ENCODE measurements at regions not wholly inside any gene's neighbourhood (a gene's known extent, or its start where the extent isn't known, plus 50 kb on each side); places are given as distances from the start of the nearest gene placed in this dataset.

GRCh38 chr2:120516679-120517314 lies 170.9 kb downstream of the INHBB start:
- Histone ChIP-seq H3K4me1 (ENCODE audit: insufficient read depth, low read length, severe bottlenecking) (no peaks in the 10 kb centered on the region), H4K20me1 (ENCODE audit: insufficient read depth, low read length) (no peaks in the 10 kb centered on the region), H3K27me3 (ENCODE audit: insufficient read depth, low read length) (no peaks in the 10 kb centered on the region), H3K4me2 (ENCODE audit: low read length) (no peak overlapping the region), H3K36me3 (ENCODE audit: insufficient read depth, low read length) (no peaks in the 10 kb centered on the region), H3K79me2 (ENCODE audit: insufficient read depth, low read length) (no peaks in the 10 kb centered on the region), H3K9ac (ENCODE audit: low read length) (no peak overlapping the region), H3F3A (ENCODE audit: insufficient read depth, low read length) (no peaks in the 10 kb centered on the region), H3K9me2 (ENCODE audit: low read depth, low read length) (no peaks in the 10 kb centered on the region), H3K4me3 (ENCODE audit: low read depth, low read length, poor library complexity, severe bottlenecking) (no peak overlapping the region), H2AFZ (ENCODE audit: low read length) (no peak overlapping the region), H3K27ac (ENCODE audit: low read depth, low read length, poor library complexity, severe bottlenecking) (no peak overlapping the region), H3K9me3 (ENCODE audit: low read length) (no peaks in the 10 kb centered on the region)
- TF ChIP-seq CTCF (IDR thresholded peaks at IDR 0.05; ENCODE audit: low read length) = no peak
- TF ChIP-seq EZH2 (IDR thresholded peaks at IDR 0.05; ENCODE audit: borderline replicate concordance, low read length) = no peak

- TF ChIP-seq EZH2 (IDR thresholded peaks at IDR 0.05; ENCODE audit: borderline replicate concordance, low read length) (no peak), CTCF (IDR thresholded peaks at IDR 0.05; ENCODE audit: low read length) (no peak)
- no peaks in the 10 kb centered on the region for H3F3A ChIP-seq (ENCODE audit: insufficient read depth, low read length)
- no peak overlapping the region for H3K4me3 ChIP-seq (ENCODE audit: low read depth, low read length, poor library complexity, severe bottlenecking)
These were observed 172.0 kb downstream of the INHBB start for GRCh38 chr2:120517751-120518469.

GRCh38 chr2:120518819-120519218 lies 172.9 kb downstream of the INHBB start:
- Histone ChIP-seq H2AFZ (ENCODE audit: low read length) (no peak overlapping the region), H3F3A (ENCODE audit: insufficient read depth, low read length) (no peaks in the 10 kb centered on the region), H4K20me1 (ENCODE audit: insufficient read depth, low read length) (no peaks in the 10 kb centered on the region), H3K79me2 (ENCODE audit: insufficient read depth, low read length) (no peaks in the 10 kb centered on the region), H3K4me2 (ENCODE audit: low read length) (no peak overlapping the region), H3K9me3 (ENCODE audit: low read length) (no peaks in the 10 kb centered on the region), H3K9ac (ENCODE audit: low read length) (no peak overlapping the region), H3K36me3 (ENCODE audit: insufficient read depth, low read length) (no peaks in the 10 kb centered on the region), H3K4me3 (ENCODE audit: low read depth, low read length, poor library complexity, severe bottlenecking) (no peak overlapping the region), H3K4me1 (ENCODE audit: insufficient read depth, low read length, severe bottlenecking) (no peaks in the 10 kb centered on the region), H3K9me2 (ENCODE audit: low read depth, low read length) (no peaks in the 10 kb centered on the region), H3K27ac (ENCODE audit: low read depth, low read length, poor library complexity, severe bottlenecking) (no peak overlapping the region), H3K27me3 (ENCODE audit: insufficient read depth, low read length) (no peaks in the 10 kb centered on the region)
- TF ChIP-seq EZH2 (IDR thresholded peaks at IDR 0.05; ENCODE audit: borderline replicate concordance, low read length) = no peak
- TF ChIP-seq CTCF (IDR thresholded peaks at IDR 0.05; ENCODE audit: low read length) = no peak

More at GRCh38 chr2:120517751-120518469, 172.0 kb downstream of the INHBB start:
- H3K4me1 ChIP-seq (ENCODE audit: insufficient read depth, low read length, severe bottlenecking) = no peaks in the 10 kb centered on the region
- H3K4me2 ChIP-seq (ENCODE audit: low read length) = no peak overlapping the region
- H4K20me1 ChIP-seq (ENCODE audit: insufficient read depth, low read length) = no peaks in the 10 kb centered on the region
- H3K27ac ChIP-seq (ENCODE audit: low read depth, low read length, poor library complexity, severe bottlenecking) = no peak overlapping the region
- H3K27me3 ChIP-seq (ENCODE audit: insufficient read depth, low read length) = no peaks in the 10 kb centered on the region
- no peaks in the 10 kb centered on the region for H3K79me2 ChIP-seq (ENCODE audit: insufficient read depth, low read length)
- H3K36me3 ChIP-seq (ENCODE audit: insufficient read depth, low read length) = no peaks in the 10 kb centered on the region
- no peak overlapping the region for H3K9ac ChIP-seq (ENCODE audit: low read length)
- H3K9me2 ChIP-seq (ENCODE audit: low read depth, low read length) = no peaks in the 10 kb centered on the region
- H3K9me3 ChIP-seq (ENCODE audit: low read length) = no peaks in the 10 kb centered on the region
- H2AFZ ChIP-seq (ENCODE audit: low read length) = no peak overlapping the region

All from OCI-LY1 (cell line).